ENCODE measurements at regions not wholly inside any gene's neighbourhood (a gene's known extent, or its start where the extent isn't known, plus 50 kb on each side); places are given as distances from the start of the nearest gene placed in this dataset.
A peak's percentile ranks its signal among the peaks of the same experiment; 100 is the strongest.

DNA sequence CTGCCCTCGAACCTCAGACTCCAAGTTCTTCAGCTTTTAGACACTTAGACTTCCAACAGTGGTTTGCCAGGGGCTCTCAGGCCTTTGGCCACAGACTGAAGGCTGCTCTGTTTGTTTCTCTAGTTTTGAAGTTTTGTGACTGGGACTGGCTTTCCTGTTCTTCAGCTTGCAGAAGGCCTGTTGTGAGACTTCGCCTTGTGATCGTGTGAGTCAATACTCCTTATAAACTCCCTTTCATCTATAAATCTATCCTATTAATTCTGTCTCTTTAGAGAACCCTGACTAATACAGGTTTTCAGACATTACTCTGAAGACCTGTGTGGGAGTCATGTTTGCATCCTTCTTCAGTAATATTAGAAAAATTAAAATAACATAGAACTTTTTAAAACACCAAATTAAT, 289.1 kb downstream of the RMST start:
- no peak for DNase-seq

DNA sequence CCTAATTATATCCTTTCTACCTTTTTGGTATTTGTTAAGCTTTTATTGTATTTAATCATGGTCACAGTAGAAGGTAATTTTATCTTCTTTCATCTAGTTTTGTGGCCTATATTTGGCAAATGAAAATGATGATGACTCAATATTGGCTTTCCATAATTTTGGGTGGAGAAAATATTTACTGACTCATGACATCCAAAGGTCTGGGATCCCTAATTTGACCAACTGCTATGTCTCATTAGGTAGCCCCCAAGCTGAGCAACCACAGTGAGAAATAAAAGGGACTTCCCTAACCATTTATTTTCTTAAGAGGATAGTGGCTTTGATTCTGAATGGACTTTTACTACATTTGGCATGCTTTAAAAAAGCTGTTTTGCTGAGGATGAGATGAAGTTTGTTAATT, 289.5 kb downstream of the RMST start:
- Histone ChIP-seq H3K36me3 (no peaks in the 10 kb centered on the region), H3K4me3 (no peak overlapping the region), H3K27ac (replicated peaks) (no peak overlapping the region), H3K4me1 (no peaks in the 10 kb centered on the region), H3K9me3 (replicated peaks) (no peaks in the 10 kb centered on the region), H3K27me3 (ENCODE audit: low read depth) (no peaks in the 10 kb centered on the region)
- DNase-seq: no peak
- no peak for TF ChIP-seq CTCF (IDR thresholded peaks at IDR 0.05; ENCODE audit: borderline replicate concordance)
- intact Hi-C loops (cut with micrococcal nuclease): no loop called here

More for the DNA sequence above, 289.1 kb downstream of the RMST start:
- Histone ChIP-seq H3K27me3 (ENCODE audit: low read depth) (no peaks in the 10 kb centered on the region), H3K36me3 (no peaks in the 10 kb centered on the region), H3K9me3 (replicated peaks) (no peaks in the 10 kb centered on the region), H3K4me1 (no peaks in the 10 kb centered on the region), H3K4me3 (no peak overlapping the region), H3K27ac (replicated peaks) (no peak overlapping the region)
- intact Hi-C loops (cut with micrococcal nuclease): no loop called here
- no peak for TF ChIP-seq CTCF (IDR thresholded peaks at IDR 0.05; ENCODE audit: borderline replicate concordance)

- Histone ChIP-seq H3K4me1 (no peaks in the 10 kb centered on the region), H3K27ac (replicated peaks) (no peak overlapping the region), H3K4me3 (no peak overlapping the region), H3K27me3 (ENCODE audit: low read depth) (no peaks in the 10 kb centered on the region), H3K9me3 (replicated peaks) (no peaks in the 10 kb centered on the region), H3K36me3 (no peaks in the 10 kb centered on the region)
- intact Hi-C loops (cut with micrococcal nuclease): no loop called here
- TF ChIP-seq CTCF (IDR thresholded peaks at IDR 0.05; ENCODE audit: borderline replicate concordance): no peak
- no peak for DNase-seq
Observed at GRCh38 chr12:97753332-97753731, 290.7 kb downstream of the RMST start.

- intact Hi-C loops (cut with micrococcal nuclease): no loop called here
- DNase-seq: no peak
Observed at GRCh38 chr12:97754306-97754705, 291.7 kb downstream of the RMST start.

DNA sequence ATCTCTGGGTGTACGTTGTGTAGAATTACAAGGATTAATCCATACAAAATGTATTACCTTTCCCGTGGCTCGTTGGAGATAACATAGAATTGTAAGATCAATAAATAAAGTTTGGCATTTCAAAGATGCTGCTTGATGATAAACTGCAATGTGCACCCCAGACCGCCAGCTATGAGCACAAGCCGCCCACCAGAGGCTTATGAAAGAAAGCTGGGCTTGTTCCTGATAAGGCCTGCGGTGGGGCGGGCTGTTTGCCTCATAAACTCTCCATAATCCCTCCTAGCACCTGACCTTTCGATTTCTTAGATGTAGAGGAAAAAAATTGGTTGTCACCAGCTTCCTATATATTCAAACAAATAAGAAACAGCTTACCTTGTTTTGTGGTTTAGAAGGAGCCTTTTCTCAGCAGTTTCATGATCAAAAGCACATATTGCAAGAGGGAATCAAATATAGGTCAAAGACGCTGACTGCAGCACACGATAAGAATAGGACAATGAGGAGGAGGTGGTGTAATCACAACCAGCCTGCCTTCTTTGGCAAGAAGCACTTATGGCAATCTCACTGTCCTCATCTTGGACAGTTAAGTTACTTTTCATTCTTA, 293.6 kb downstream of the RMST start:
- no peaks in the 10 kb centered on the region for H3K36me3 ChIP-seq
- DNase-seq: no peak
- H3K4me1 ChIP-seq: no peaks in the 10 kb centered on the region
- H3K27ac ChIP-seq (replicated peaks): peak overlapping the region; percentile 63
- H3K4me3 ChIP-seq: no peak overlapping the region
- no peaks in the 10 kb centered on the region for H3K27me3 ChIP-seq (ENCODE audit: low read depth)
- H3K9me3 ChIP-seq (replicated peaks): peaks cover 8% of the 10 kb centered on the region
- intact Hi-C loops (cut with micrococcal nuclease): no loop called here
- TF ChIP-seq CTCF (IDR thresholded peaks at IDR 0.05; ENCODE audit: borderline replicate concordance): no peak

More at GRCh38 chr12:97754306-97754705, 291.7 kb downstream of the RMST start:
- no peak overlapping the region for H3K4me3 ChIP-seq
- no peak overlapping the region for H3K27ac ChIP-seq (replicated peaks)
- TF ChIP-seq CTCF (IDR thresholded peaks at IDR 0.05; ENCODE audit: borderline replicate concordance): no peak
- no peaks in the 10 kb centered on the region for H3K9me3 ChIP-seq (replicated peaks)
- no peaks in the 10 kb centered on the region for H3K4me1 ChIP-seq
- no peaks in the 10 kb centered on the region for H3K36me3 ChIP-seq
- no peaks in the 10 kb centered on the region for H3K27me3 ChIP-seq (ENCODE audit: low read depth)

All from left ventricle myocardium inferior (tissue), 1 donor.